H1 (cell line): ENCODE measurements at regions not wholly inside any gene's neighbourhood (a gene's known extent, or its start where the extent isn't known, plus 50 kb on each side); places are given as distances from the start of the nearest gene placed in this dataset.

Experiments
- CTCF ChIA-PET: fragments of 300-600 bp; sonication (Branson Sonifier 250); formaldehyde crosslinking; loops from one replicate; lab custom pipeline; 2021; ENCODE audit not compliant: partially characterized antibody; lab: Charles Lee
- POLR2A ChIA-PET: fragments of 300-600 bp; sonication (Branson Sonifier 250); formaldehyde crosslinking; loops from one replicate; lab custom pipeline; 2021; ENCODE audit warnings: inconsistent platforms; ENCODE audit not compliant: partially characterized antibody; lab: Charles Lee
- DNase-seq, 2 experiments: peaks; one replicate each; pipeline versions ENCODE4 v3.0.0 to v3.0.0-alpha.2; 2010 to 2022; ENCODE audit warnings: low spot score in 2 of 2, low read depth in 1 of 2, mixed read lengths in 1 of 2
- FAIRE-seq: peaks from 2 replicates; lab custom pipeline; 2011; peaks lifted over from hg19 to GRCh38; lab: Jason Lieb, UNC
- H2AFZ ChIP-seq: 2 replicates; pipeline ENCODE4 v1.8.1; 2012; ENCODE audit warnings: low read length, inconsistent platforms
- H2AK5ac ChIP-seq: 2 replicates; pipeline ENCODE4 v1.6.1; 2013; ENCODE audit warnings: low read depth, low read length
- H2BK120ac ChIP-seq: replicated peaks from 2 replicates; pipeline ENCODE3; 2013; ENCODE audit warnings: low read depth, low read length, inconsistent platforms
- H2BK12ac ChIP-seq: 2 replicates; pipeline ENCODE4 v1.6.1; 2013; ENCODE audit warnings: low read depth, low read length
- H2BK15ac ChIP-seq: 2 replicates; pipeline ENCODE4 v1.6.1; 2013; ENCODE audit warnings: low read length
- H2BK20ac ChIP-seq: 2 replicates; pipeline ENCODE4 v1.6.1; 2013; ENCODE audit warnings: low read length
- H2BK5ac ChIP-seq: 2 replicates; pipeline ENCODE4 v1.6.1; 2013; ENCODE audit warnings: low read depth, low read length
- H3K14ac ChIP-seq: 2 replicates; pipeline ENCODE4 v1.6.1; 2013; ENCODE audit warnings: inconsistent platforms; ENCODE audit not compliant: insufficient read length
- H3K18ac ChIP-seq: 2 replicates; pipeline ENCODE4 v1.6.1; 2013; ENCODE audit warnings: low read length; ENCODE audit errors: extremely low read depth
- H3K23ac ChIP-seq: 2 replicates; pipeline ENCODE4 v1.6.1; 2013; ENCODE audit warnings: inconsistent platforms; ENCODE audit not compliant: insufficient read length
- H3K23me2 ChIP-seq: 2 replicates; pipeline ENCODE4 v1.6.1; 2013; ENCODE audit warnings: low read depth, low read length
- H3K27ac ChIP-seq: 2 replicates; pipeline ENCODE4 v1.6.1; 2011; ENCODE audit warnings: low read depth, low read length, inconsistent platforms
- H3K27me3 ChIP-seq, 4 experiments: replicated peaks in 1 of 4; 1 replicate in 1 of 4; 2 replicates in 3 of 4; pipeline versions ENCODE4 v1.6.1 to v1.8.1; 2011 to 2013; ENCODE audit warnings: low read length in 3 of 4, mild to moderate bottlenecking in 3 of 4, inconsistent platforms in 2 of 4, mixed read lengths in 2 of 4, moderate library complexity in 1 of 4; ENCODE audit not compliant: control insufficient read depth in 3 of 4, insufficient read depth in 3 of 4; ENCODE audit errors: extremely low read depth in 1 of 4
- H3K36me3 ChIP-seq, 4 experiments: 2 replicates each; pipeline versions ENCODE4 v1.6.1 to v1.8.1; 2011 to 2013; ENCODE audit warnings: mild to moderate bottlenecking in 4 of 4, low read length in 3 of 4, moderate library complexity in 2 of 4, control low read depth in 1 of 4, inconsistent platforms in 1 of 4; ENCODE audit not compliant: insufficient read depth in 4 of 4, control insufficient read depth in 2 of 4
- H3K4ac ChIP-seq: replicated peaks from 2 replicates; pipeline ENCODE3; 2013; ENCODE audit warnings: low read length, low read depth, mixed read lengths, inconsistent platforms; ENCODE audit not compliant: insufficient read length
- H3K4me1 ChIP-seq, 4 experiments: replicated peaks in 1 of 4; 1 replicate in 1 of 4; 2 replicates in 3 of 4; pipeline versions ENCODE4 v1.6.1 to v1.8.1; 2011 to 2013; ENCODE audit warnings: low read length in 3 of 4, inconsistent platforms in 2 of 4, mixed read lengths in 1 of 4; ENCODE audit not compliant: insufficient read depth in 4 of 4, control insufficient read depth in 3 of 4
- H3K4me2 ChIP-seq, 2 experiments: 2 replicates each; pipeline versions ENCODE4 v1.6.1 to v1.8.1; 2011 to 2013; ENCODE audit warnings: low read depth in 2 of 2, low read length in 2 of 2, control low read depth in 1 of 2, inconsistent platforms in 1 of 2, mild to moderate bottlenecking in 1 of 2; ENCODE audit not compliant: insufficient read depth in 1 of 2
- H3K4me3 ChIP-seq, 4 experiments: fragments of 200-600, 300-600 bp in 1 of 4; sonication (generic), shearing (Covaris generic), sonication (Bioruptor Twin) in 1 of 4; 2 replicates each; pipeline versions ENCODE4 v1.5.1 to v1.8.1; 2011 to 2016; ENCODE audit warnings: low read length in 4 of 4, low read depth in 3 of 4, control low read depth in 2 of 4, inconsistent platforms in 2 of 4, mild to moderate bottlenecking in 2 of 4, mixed read lengths in 1 of 4, moderate library complexity in 1 of 4; ENCODE audit not compliant: insufficient read depth in 2 of 4; ENCODE audit errors: extremely low read depth in 1 of 4
- H3K56ac ChIP-seq: replicated peaks from 2 replicates; pipeline ENCODE3; 2013; ENCODE audit warnings: low read depth, mild to moderate bottlenecking, mixed read lengths, low read length, inconsistent platforms; ENCODE audit not compliant: insufficient read length
- H3K79me1 ChIP-seq: 2 replicates; pipeline ENCODE4 v1.6.1; 2013; ENCODE audit warnings: low read depth, low read length, control low read depth
- H3K79me2 ChIP-seq, 2 experiments: 2 replicates each; pipeline versions ENCODE4 v1.6.1 to v1.8.1; 2012 to 2013; ENCODE audit warnings: low read length in 2 of 2, mild to moderate bottlenecking in 2 of 2, inconsistent platforms in 1 of 2; ENCODE audit not compliant: insufficient read depth in 2 of 2, control insufficient read depth in 1 of 2
- H3K9ac ChIP-seq, 4 experiments: replicated peaks in 1 of 4; 1 replicate in 1 of 4; 2 replicates in 3 of 4; pipeline versions ENCODE4 v1.6.1 to v1.8.1; 2011 to 2013; ENCODE audit warnings: low read depth in 3 of 4, low read length in 3 of 4, control low read depth in 2 of 4, mild to moderate bottlenecking in 2 of 4, moderate library complexity in 2 of 4, inconsistent platforms in 1 of 4; ENCODE audit errors: extremely low read depth in 1 of 4
- H3K9me3 ChIP-seq, 2 experiments: 2 replicates each; pipeline versions ENCODE4 v1.6.1 to v1.8.1; 2012 to 2013; ENCODE audit warnings: mild to moderate bottlenecking in 2 of 2, moderate library complexity in 2 of 2, control low read depth in 1 of 2, inconsistent platforms in 1 of 2, low read depth in 1 of 2, low read length in 1 of 2, mixed read lengths in 1 of 2; ENCODE audit not compliant: insufficient read depth in 2 of 2
- H4K20me1 ChIP-seq, 2 experiments: replicated peaks in 1 of 2; 2 replicates each; pipeline versions ENCODE3 to v1.8.1; 2011 to 2013; ENCODE audit warnings: inconsistent platforms in 2 of 2, low read length in 2 of 2, mild to moderate bottlenecking in 1 of 2; ENCODE audit not compliant: insufficient read depth in 2 of 2, control insufficient read depth in 1 of 2
- H4K5ac ChIP-seq: 2 replicates; pipeline ENCODE4 v1.6.1; 2013; ENCODE audit warnings: low read length, low read depth, mixed read lengths, inconsistent platforms; ENCODE audit not compliant: insufficient read length
- H4K8ac ChIP-seq: 2 replicates; pipeline ENCODE4 v1.8.0; 2013; ENCODE audit warnings: mild to moderate bottlenecking, moderate library complexity, low read length, inconsistent platforms; ENCODE audit not compliant: insufficient read depth; ENCODE audit errors: extremely low read depth
- H4K91ac ChIP-seq: replicated peaks from 2 replicates; pipeline ENCODE3; 2013; ENCODE audit warnings: low read length, mixed read lengths, inconsistent platforms; ENCODE audit not compliant: insufficient read length
- CHD2 ChIP-seq: IDR thresholded peaks from 2 replicates; pipeline ENCODE4 v1.6.1; 2012; ENCODE audit warnings: low read length, improper control_type of control experiment
- EGR1 ChIP-seq: IDR thresholded peaks from 2 replicates; pipeline ENCODE4 v1.6.1; 2011; ENCODE audit warnings: low read depth, low read length, borderline replicate concordance
- HDAC2 ChIP-seq, 2 experiments: fragments of 300-600 bp in 1 of 2; sonication (generic) in 1 of 2; IDR thresholded peaks; 2 replicates each; pipeline ENCODE4 v1.6.1; 2011 to 2012; ENCODE audit warnings: low read depth in 2 of 2, low read length in 2 of 2, mild to moderate bottlenecking in 2 of 2, moderate library complexity in 2 of 2, borderline replicate concordance in 1 of 2, inconsistent platforms in 1 of 2
- KDM5A ChIP-seq: fragments of 200-600 bp; IDR thresholded peaks from 2 replicates; pipeline ENCODE4 v1.7.1; 2012; ENCODE audit warnings: mild to moderate bottlenecking, low read length, inconsistent platforms, mixed read lengths
- NANOG ChIP-seq: IDR thresholded peaks from 2 replicates; pipeline ENCODE4 v1.6.1; 2011; ENCODE audit warnings: low read length, low read depth, mild to moderate bottlenecking, inconsistent platforms; ENCODE audit not compliant: insufficient read depth, poor library complexity, severe bottlenecking
- NRF1 ChIP-seq: IDR thresholded peaks from 2 replicates; pipeline ENCODE4 v1.6.1; 2011; ENCODE audit warnings: mild to moderate bottlenecking, low read depth, low read length, improper control_type of control experiment
- RAD21 ChIP-seq, 2 experiments: IDR thresholded peaks in 1 of 2; conservative IDR thresholded peaks in 1 of 2; 2 replicates each; pipeline ENCODE4 v1.6.1; 2011; ENCODE audit warnings: low read depth in 2 of 2, low read length in 2 of 2, improper control_type of control experiment in 1 of 2, inconsistent platforms in 1 of 2, mild to moderate bottlenecking in 1 of 2, moderate library complexity in 1 of 2
- SIRT6 ChIP-seq: IDR thresholded peaks from one replicate; pipeline ENCODE4 v1.7.1; 2012; ENCODE audit warnings: low read length, inconsistent platforms
- SP2 ChIP-seq: IDR thresholded peaks from 2 replicates; pipeline ENCODE4 v1.6.1; 2012; ENCODE audit warnings: mild to moderate bottlenecking, low read length, inconsistent platforms
- TCF12 ChIP-seq: IDR thresholded peaks from 2 replicates; pipeline ENCODE4 v1.6.1; 2011; ENCODE audit warnings: low read depth, mild to moderate bottlenecking, low read length
- WGBS, 2 experiments: shearing (Covaris generic) in 1 of 2; methylation state at CpG; one replicate each; pipeline versions ENCODE4 v1.1.6 to v1.1.7; 2013 to 2015; ENCODE audit warnings: low lambda C conversion rate in 2 of 2, mixed read lengths in 2 of 2, inconsistent platforms in 1 of 2, low coverage in 1 of 2, missing lambda C conversion rate in 1 of 2; ENCODE audit not compliant: insufficient replicate concordance in 2 of 2, insufficient coverage in 1 of 2, insufficient read length in 1 of 2; ENCODE audit errors: extremely low coverage in 1 of 2, missing lambda C conversion rate in 1 of 2; 5-methylcytosine and 5-hydroxymethylcytosine counted together

DNA sequence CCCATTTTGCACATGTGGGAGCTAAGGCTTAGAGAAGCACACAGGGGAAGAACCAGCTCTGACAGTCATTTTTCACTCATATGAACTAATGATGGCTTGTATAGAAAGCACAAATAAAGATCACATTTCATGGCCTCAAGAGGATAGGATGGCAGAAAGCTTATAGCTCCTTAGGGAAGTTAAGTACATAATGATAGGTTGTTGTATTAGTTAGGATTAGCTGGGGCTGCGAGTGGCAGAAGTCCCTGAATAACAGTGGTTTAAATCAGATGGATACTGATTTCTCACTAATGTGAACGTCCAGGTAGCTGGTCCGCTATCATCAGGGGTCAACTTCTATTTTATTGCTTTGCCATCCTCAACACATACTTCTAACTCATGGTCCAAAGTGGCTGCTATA, 284.0 kb downstream of the RPS6KC1 start:
- Histone ChIP-seq H2BK12ac (no peak overlapping the region), H3K23me2 (no peaks in the 10 kb centered on the region), H3K9me3 (no peaks in the 10 kb centered on the region), H3K27me3 (no peaks in the 10 kb centered on the region), H3K56ac (no peak overlapping the region), H3K18ac (no peak overlapping the region), H3K4me1 (no peaks in the 10 kb centered on the region), H3K36me3 (no peaks in the 10 kb centered on the region), H3K4ac (no peak overlapping the region), H3K4me3 (no peak overlapping the region), H3K4me2 (no peak overlapping the region), H3K14ac (no peak overlapping the region), H2BK120ac (no peak overlapping the region), H3K79me2 (no peaks in the 10 kb centered on the region), H3K79me1 (no peaks in the 10 kb centered on the region), H4K5ac (no peak overlapping the region), H2BK15ac (no peak overlapping the region), H4K20me1 (no peaks in the 10 kb centered on the region), H2BK20ac (no peak overlapping the region), H4K91ac (no peak overlapping the region), H2AK5ac (no peak overlapping the region), H2BK5ac (no peak overlapping the region), H3K27ac (no peak overlapping the region), H3K23ac (no peak overlapping the region), H2AFZ (no peak overlapping the region), H4K8ac (no peak overlapping the region), H3K9ac (no peak overlapping the region)
- WGBS, 2 experiments: 94% methylated on average over 3 of the region's 3 CpGs; no CpG with 5 or more reads in 1 of the 2 experiments
- no peak for DNase-seq
- ChIA-PET POLR2A (no interaction called here), CTCF (interaction anchor here (1.2 kb wide), 1 partner anchor 12 kb away, joined by 3 read pairs; no protein-coding TSS in a partner anchor)
- no peak for FAIRE-seq
- TF ChIP-seq HDAC2 (IDR thresholded peaks at IDR 0.05; ENCODE audit: borderline replicate concordance in 1 of 2, low read depth in 2 of 2, low read length in 2 of 2) (no peak), SP2 (no peak), CHD2 (no peak), TCF12 (no peak), NANOG (no peak), NRF1 (no peak), EGR1 (no peak), RAD21 (IDR thresholded peaks at IDR 0.05 in 1 of 2, conservative IDR thresholded peaks at IDR 0.05 in 1 of 2; ENCODE audit: low read depth in 2 of 2, low read length in 2 of 2) (no peak), SIRT6 (no peak), KDM5A (no peak)
